HG02642 (cell line): ENCODE measurements at regions not wholly inside any gene's neighbourhood (a gene's known extent, or its start where the extent isn't known, plus 50 kb on each side); places are given as distances from the start of the nearest gene placed in this dataset.
"Not testable (repeated sequence)": the region's sequence is repeated elsewhere in the genome, so short reads cannot be mapped to it uniquely, and the experiment has no call there.

Experiments used
- ATAC-seq: cut with Tn5 transposase; IDR thresholded peaks from one replicate; pipeline ENCODE4 v1.9.1; 2021; ENCODE audit warnings: mild to moderate bottlenecking; ENCODE audit not compliant: unreplicated experiment, poor library complexity

DNA sequence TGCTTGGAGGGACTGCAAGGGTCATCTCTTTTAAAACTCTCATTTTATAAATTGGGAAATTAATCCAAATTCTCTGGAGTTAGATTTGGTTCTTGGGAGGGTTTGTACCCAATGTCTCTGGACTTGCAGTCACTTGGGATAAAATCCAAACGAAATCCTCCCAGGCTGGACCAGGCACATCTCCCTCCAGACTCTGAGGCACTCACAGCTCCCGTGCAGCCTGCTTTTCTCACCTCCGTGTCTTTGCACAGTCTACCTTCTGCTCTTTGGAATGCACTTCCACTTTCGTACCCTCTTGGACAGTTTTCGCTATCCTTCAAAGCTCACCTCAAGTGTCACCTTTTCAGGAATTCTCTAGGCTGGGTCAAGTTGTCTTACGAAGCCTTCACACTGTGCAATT is 166.3 kb downstream of the MYCN start:
- no peak for ATAC-seq

- no peak for ATAC-seq
These were observed 165.4 kb downstream of the MYCN start for GRCh38 chr2:16105669-16106281.

- ATAC-seq = no peak
These were observed 164.8 kb downstream of the MYCN start for GRCh38 chr2:16104949-16105668.

- ATAC-seq = no peak
These were observed 164.1 kb downstream of the MYCN start for GRCh38 chr2:16104315-16104948.

GRCh38 chr2:16103614-16104314 is 163.4 kb downstream of the MYCN start:
- no peak for ATAC-seq

GRCh38 chr2:16102976-16103380 is 162.6 kb downstream of the MYCN start:
- no peak for ATAC-seq

DNA sequence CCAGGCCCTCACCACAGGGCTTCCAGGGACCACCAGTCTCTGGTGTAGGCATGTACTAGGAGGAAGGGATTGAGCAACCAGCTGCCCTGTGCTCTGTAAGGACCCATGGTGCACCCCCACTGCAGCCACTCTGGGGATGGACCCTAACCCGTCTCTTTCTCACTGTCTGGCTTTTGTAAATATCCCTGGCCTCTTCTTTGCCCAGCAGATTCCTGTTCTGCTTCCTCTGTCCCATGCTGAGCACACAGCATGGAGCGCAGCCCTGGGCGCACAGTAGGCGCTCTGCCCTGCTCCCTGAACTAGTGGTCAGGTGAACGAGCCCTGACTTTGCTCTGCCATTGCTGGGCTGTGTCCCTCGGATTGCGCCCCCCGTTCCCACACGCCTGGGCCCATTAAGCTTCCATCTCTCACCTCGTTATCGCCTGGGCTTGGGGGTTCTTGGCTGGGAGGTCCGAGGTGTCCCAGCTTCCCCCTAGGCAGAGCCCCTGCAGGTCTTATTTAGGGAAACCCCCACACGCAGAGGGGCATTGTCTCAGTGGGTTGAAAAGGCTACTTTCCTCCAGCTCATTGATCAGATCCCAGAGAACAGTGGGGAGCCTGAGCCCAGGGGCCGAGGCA is 162.1 kb downstream of the MYCN start:
- ATAC-seq = no peak

DNA sequence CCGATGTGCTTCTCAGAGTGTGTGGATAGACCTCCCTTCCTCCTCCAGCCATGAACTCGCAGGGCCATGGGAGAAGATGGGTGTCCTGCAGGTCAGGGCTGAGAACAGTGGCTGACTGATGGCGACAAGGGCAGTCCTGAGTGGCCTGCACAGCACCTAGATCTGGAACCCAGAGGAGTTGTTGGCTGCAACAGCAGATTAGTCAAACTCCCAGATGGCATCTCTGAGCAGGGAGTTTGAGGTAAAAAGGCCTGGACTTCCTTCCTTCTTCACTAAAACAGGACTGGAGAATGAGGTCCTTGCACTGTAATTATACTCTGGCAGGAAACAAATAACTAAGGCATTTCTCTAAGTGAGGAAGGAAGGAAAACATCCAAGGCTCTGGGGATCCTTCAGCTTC is 160.8 kb downstream of the MYCN start:
- no peak for ATAC-seq

- no peak for ATAC-seq
These were observed 159.7 kb downstream of the MYCN start for GRCh38 chr2:16100006-16100405.

GRCh38 chr2:16099326-16099725 is 159.0 kb downstream of the MYCN start:
- no peak for ATAC-seq

DNA sequence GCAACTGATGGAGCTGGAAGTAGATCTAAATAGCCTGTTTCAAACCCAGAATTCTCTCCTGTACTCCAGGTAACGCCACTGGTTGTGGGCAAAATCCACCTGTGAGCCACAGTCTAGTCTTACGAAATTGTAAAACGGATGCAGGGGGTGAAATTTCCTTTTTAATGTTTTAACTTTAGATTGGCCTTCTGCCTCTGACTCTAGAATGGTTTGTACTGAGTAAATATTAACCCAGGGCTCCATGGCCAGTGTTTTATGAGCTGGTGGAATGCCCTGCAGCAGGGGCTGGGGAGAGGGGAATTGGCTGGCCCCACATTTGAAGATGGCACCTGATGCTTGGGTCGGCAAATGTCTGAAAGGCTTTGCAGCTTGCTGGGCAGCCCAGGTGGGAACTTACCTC is 156.6 kb downstream of the MYCN start:
- ATAC-seq = no peak

- ATAC-seq = not testable (repeated sequence)
These were observed 155.1 kb downstream of the MYCN start for GRCh38 chr2:16095483-16095882.

GRCh38 chr2:16094811-16095210 is 154.5 kb downstream of the MYCN start:
- ATAC-seq = no peak

GRCh38 chr2:16093639-16094529 is 153.5 kb downstream of the MYCN start:
- no peak for ATAC-seq

DNA sequence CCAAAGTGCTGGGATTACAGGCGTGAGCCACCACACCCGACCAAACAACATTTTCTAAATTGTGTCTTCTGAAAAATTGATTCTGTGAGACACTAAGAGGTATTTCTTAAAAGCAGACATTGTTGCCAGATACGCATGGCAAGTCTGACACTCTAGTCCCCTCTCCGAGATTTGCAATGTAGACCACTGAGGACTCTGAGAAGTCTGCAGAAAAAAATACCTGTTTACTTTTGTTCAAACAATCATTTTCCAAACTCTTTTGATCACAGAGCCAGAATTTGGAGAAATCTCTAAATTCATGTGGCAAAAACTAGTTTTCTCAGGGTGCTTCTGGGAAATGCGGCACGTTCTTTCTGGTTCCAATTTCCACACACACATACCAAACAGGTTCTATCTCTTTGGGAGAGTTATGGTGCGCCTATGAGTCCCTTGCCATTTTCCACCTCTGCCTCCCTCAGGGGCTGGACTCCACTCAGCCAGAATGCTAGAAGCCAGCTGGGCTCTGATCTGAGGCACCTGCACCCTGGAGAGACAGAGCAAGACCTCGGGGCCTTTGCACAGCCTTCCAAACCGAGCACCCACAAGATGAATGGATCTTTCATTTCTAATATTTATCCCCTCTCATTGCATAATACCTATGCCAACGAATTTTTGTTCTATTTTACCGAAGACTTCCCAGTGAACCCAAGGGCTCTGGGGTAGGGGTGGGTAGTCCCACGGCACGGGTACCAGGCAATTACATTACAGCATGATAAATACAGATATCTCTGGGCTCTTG is 152.7 kb downstream of the MYCN start:
- ATAC-seq = no peak

DNA sequence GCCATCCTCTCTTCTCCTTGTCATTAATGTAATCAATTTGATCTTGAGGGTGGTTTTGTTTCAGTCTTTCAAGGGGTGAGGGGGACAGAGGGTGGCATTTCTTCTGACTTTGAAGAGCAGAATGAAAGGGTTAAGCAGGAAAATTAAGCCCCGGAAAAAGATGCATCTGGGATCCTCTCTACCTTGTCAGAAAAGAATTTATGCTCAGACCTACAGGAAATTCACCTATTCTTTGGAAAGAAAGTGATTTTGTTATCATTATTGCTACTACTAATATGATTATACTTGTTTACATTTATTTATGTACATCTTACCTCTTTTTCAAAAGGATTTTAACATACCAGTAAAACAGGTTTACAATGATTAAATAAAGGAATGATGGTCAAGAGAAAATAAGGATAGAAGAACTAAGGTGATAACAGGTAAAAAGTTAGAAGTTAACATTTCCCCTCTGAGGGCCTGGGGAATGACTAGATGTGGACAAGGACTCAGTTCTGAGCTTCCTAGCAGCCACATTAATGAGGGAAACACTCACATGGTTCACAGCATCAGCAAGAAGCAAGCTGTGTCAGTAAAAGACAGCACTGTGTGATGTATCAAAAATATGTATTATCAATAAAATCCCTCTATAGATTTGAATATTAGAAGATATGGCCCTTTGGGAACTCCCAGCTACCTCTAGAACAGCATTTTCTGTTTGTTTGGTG is 151.4 kb downstream of the MYCN start:
- ATAC-seq = no peak

GRCh38 chr2:16090650-16091575 is 150.6 kb downstream of the MYCN start:
- ATAC-seq = no peak
